ENCODE measurements at regions not wholly inside any gene's neighbourhood (a gene's known extent, or its start where the extent isn't known, plus 50 kb on each side); places are given as distances from the start of the nearest gene placed in this dataset.

DNA sequence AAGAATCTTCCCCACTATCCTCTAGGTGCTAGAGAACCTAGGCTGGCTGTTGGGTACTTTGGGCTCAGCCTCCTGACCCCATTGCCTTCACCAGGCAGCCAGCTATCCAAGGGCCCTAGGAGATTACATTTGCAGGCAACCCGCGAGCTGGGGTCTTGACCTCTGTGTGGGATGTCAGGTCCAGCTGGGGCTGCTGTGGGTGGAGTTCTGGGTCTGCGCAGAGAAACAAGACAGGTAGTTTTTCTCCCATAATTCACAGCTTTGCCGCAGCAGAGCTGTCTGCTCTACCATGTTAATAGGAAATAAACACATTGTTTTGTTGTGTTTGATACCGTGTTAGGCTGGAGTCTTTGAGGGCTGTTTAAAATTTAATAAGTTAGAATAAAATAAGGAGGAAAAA, 142.8 kb upstream of the PLET1 start:
- ATAC-seq (no peak), DNase-seq (no peak)
- Histone ChIP-seq H3K4me1 (ENCODE audit: control insufficient read depth, insufficient read depth, low read length) (no peaks in the 10 kb centered on the region), H3K36me3 (ENCODE audit: control insufficient read depth, insufficient read depth, low read length) (no peaks in the 10 kb centered on the region), H3K4me3 (ENCODE audit: low read length) (no peak overlapping the region), H3K9me3 (ENCODE audit: control insufficient read depth, insufficient read depth, low read length) (no peaks in the 10 kb centered on the region), H3K27me3 (ENCODE audit: control insufficient read depth, insufficient read depth, low read length) (no peaks in the 10 kb centered on the region), H3K27ac (ENCODE audit: low read length) (no peak overlapping the region)
- Mint-ChIP-seq H3K4me3 (no peak overlapping the region), H3K27ac (no peak overlapping the region), H3K27me3 (ENCODE audit: low read depth in 2 of 2) (peaks cover under 1% of the 10 kb centered on the region in 2 donors), H3K9me3 (no peaks in the 10 kb centered on the region), H3K36me3 (no peaks in the 10 kb centered on the region), H3K4me1 (no peaks in the 10 kb centered on the region)
- TF ChIP-seq CTCF (IDR thresholded peaks at IDR 0.05): no peak
- intact Hi-C loops (cut with micrococcal nuclease): no loop called here
- 94% methylated on average over 5 of the region's 5 CpGs for WGBS (ENCODE audit: insufficient coverage)

DNA sequence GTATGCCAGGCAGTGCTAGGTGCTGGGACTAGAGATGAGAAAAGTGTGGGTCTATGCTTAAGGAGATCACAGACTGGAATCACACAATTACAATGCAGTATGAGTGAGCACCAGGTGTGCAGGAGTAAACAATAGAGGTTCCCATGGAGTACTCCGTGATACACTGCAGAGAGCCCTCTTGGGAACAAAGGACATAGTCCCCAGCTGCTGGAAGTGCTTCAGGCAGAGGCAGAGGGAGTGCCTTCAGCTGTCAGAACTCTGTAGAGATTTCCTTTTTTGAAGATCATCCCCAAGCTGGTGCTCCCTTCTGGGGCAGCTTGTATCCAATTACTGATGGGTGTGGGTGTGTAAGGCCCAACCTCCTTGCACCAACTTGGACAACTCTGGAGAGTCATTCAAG, 143.5 kb upstream of the PLET1 start:
- Mint-ChIP-seq H3K9me3 (no peaks in the 10 kb centered on the region), H3K4me1 (no peaks in the 10 kb centered on the region), H3K27me3 (ENCODE audit: low read depth in 2 of 2) (peaks cover 3 to 7% of the 10 kb centered on the region in 2 donors), H3K27ac (no peak overlapping the region), H3K36me3 (no peaks in the 10 kb centered on the region), H3K4me3 (no peak overlapping the region)
- TF ChIP-seq CTCF (IDR thresholded peaks at IDR 0.05): no peak
- Histone ChIP-seq H3K4me1 (ENCODE audit: control insufficient read depth, insufficient read depth, low read length) (no peaks in the 10 kb centered on the region), H3K27me3 (ENCODE audit: control insufficient read depth, insufficient read depth, low read length) (no peaks in the 10 kb centered on the region), H3K4me3 (ENCODE audit: low read length) (no peak overlapping the region), H3K27ac (ENCODE audit: low read length) (no peak overlapping the region), H3K9me3 (ENCODE audit: control insufficient read depth, insufficient read depth, low read length) (no peaks in the 10 kb centered on the region), H3K36me3 (ENCODE audit: control insufficient read depth, insufficient read depth, low read length) (no peaks in the 10 kb centered on the region)
- intact Hi-C loops (cut with micrococcal nuclease): no loop called here
- WGBS (ENCODE audit: insufficient coverage): 81% methylated on average over 1 of the region's 1 CpG
- ATAC-seq (no peak), DNase-seq (no peak)

- Mint-ChIP-seq H3K4me3 (no peak overlapping the region), H3K36me3 (peaks cover 3% of the 10 kb centered on the region), H3K27ac (no peak overlapping the region), H3K4me1 (peaks cover 0 to 6% of the 10 kb centered on the region in 2 donors), H3K27me3 (ENCODE audit: low read depth in 2 of 2) (peaks cover 11 to 26% of the 10 kb centered on the region in 2 donors), H3K9me3 (peaks cover 2 to 3% of the 10 kb centered on the region in 2 donors)
- no peaks in the 10 kb centered on the region for H3K9me3 ChIP-seq (ENCODE audit: control insufficient read depth, insufficient read depth, low read length)
- no peaks in the 10 kb centered on the region for H3K36me3 ChIP-seq (ENCODE audit: control insufficient read depth, insufficient read depth, low read length)
- 71% methylated on average over 7 of the region's 7 CpGs for WGBS (ENCODE audit: insufficient coverage)
- intact Hi-C loops (cut with micrococcal nuclease): no loop called here
- no peaks in the 10 kb centered on the region for H3K4me1 ChIP-seq (ENCODE audit: control insufficient read depth, insufficient read depth, low read length)
- H3K27ac ChIP-seq (ENCODE audit: low read length): no peak overlapping the region
- no peak overlapping the region for H3K4me3 ChIP-seq (ENCODE audit: low read length)
- no peak for TF ChIP-seq CTCF (IDR thresholded peaks at IDR 0.05)
- no peaks in the 10 kb centered on the region for H3K27me3 ChIP-seq (ENCODE audit: control insufficient read depth, insufficient read depth, low read length)
- DNase-seq (no peak), ATAC-seq (no peak)
These were observed 147.9 kb upstream of the PLET1 start for GRCh38 chr11:112408517-112408916.

DNA sequence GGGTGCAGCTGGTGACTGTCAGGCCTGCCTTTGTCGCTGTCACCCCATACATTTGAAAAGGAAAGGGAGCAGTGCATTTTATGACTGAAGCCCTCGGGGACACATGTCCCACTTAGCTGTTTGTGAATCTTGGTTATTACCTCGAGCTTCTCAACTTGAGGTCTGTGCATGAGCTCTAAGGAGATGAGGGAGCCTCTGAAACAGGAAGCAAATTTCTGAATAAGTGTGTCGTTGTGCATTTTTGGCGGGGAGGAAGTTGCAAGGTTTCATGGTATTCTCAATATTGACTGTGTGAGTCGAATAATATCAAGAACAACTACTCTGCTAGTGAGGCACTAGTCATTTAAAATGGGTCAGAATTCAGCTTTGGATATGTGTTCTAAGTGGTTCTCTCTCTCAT, 149.7 kb upstream of the PLET1 start:
- no peak for DNase-seq
- Mint-ChIP-seq H3K4me3 (no peak overlapping the region), H3K27me3 (ENCODE audit: low read depth in 2 of 2) (peaks cover 18 to 37% of the 10 kb centered on the region in 2 donors), H3K9me3 (peaks cover 2 to 3% of the 10 kb centered on the region in 2 donors), H3K4me1 (peaks cover 0 to 6% of the 10 kb centered on the region in 2 donors), H3K36me3 (peaks cover 18% of the 10 kb centered on the region), H3K27ac (no peak overlapping the region)
- H3K4me1 ChIP-seq (ENCODE audit: control insufficient read depth, insufficient read depth, low read length): no peaks in the 10 kb centered on the region
- 34% methylated on average over 4 of the region's 6 CpGs for WGBS (ENCODE audit: insufficient coverage)
- H3K36me3 ChIP-seq (ENCODE audit: control insufficient read depth, insufficient read depth, low read length): no peaks in the 10 kb centered on the region
- no peak for ATAC-seq
- H3K4me3 ChIP-seq (ENCODE audit: low read length): no peak overlapping the region
- H3K27me3 ChIP-seq (ENCODE audit: control insufficient read depth, insufficient read depth, low read length): no peaks in the 10 kb centered on the region
- H3K9me3 ChIP-seq (ENCODE audit: control insufficient read depth, insufficient read depth, low read length): no peaks in the 10 kb centered on the region
- H3K27ac ChIP-seq (ENCODE audit: low read length): no peak overlapping the region
- intact Hi-C loops (cut with micrococcal nuclease): no loop called here
- no peak for TF ChIP-seq CTCF (IDR thresholded peaks at IDR 0.05)

Measured in natural killer cell (primary cell).